Neural cell (in vitro differentiated cells): ENCODE measurements at regions not wholly inside any gene's neighbourhood (a gene's known extent, or its start where the extent isn't known, plus 50 kb on each side); places are given as distances from the start of the nearest gene placed in this dataset.

Source experiments
- H2AFZ ChIP-seq: fragments of 200-600, 300-800 bp; sonication (generic), shearing (Covaris generic); 2 replicates; pipeline ENCODE4 v1.6.0; 2014; ENCODE audit warnings: low read depth, mild to moderate bottlenecking, antibody characterized with exemption, low read length, moderate library complexity
- H3F3A ChIP-seq: fragments of 200-600 bp; shearing (Covaris generic); 2 replicates; pipeline ENCODE4 v1.6.1; 2016; ENCODE audit warnings: mild to moderate bottlenecking, moderate library complexity, mixed read lengths, antibody characterized with exemption, low read length; ENCODE audit not compliant: insufficient read depth, poor library complexity, severe bottlenecking
- H3K27ac ChIP-seq: fragments of 200-600, 300-800 bp; sonication (generic), shearing (Covaris generic); 2 replicates; pipeline ENCODE4 v1.5.1; 2014; ENCODE audit warnings: mild to moderate bottlenecking, low read length, moderate library complexity
- H3K27me3 ChIP-seq: fragments of 300-800, 200-600 bp; sonication (generic), shearing (Covaris generic); 2 replicates; pipeline ENCODE4 v1.6.0; 2014; ENCODE audit warnings: mild to moderate bottlenecking, low read depth, low read length, moderate library complexity; ENCODE audit not compliant: insufficient read depth
- H3K36me3 ChIP-seq: fragments of 300-800, 200-600 bp; sonication (generic), shearing (Covaris generic); 2 replicates; pipeline ENCODE4 v1.5.1; 2014; ENCODE audit warnings: mild to moderate bottlenecking, antibody characterized with exemption, low read length, moderate library complexity; ENCODE audit not compliant: insufficient read depth
- H3K4me2 ChIP-seq: fragments of 300-800, 200-600 bp; sonication (generic), shearing (Covaris generic); 2 replicates; pipeline ENCODE4 v1.6.0; 2014; ENCODE audit warnings: mild to moderate bottlenecking, low read length
- H3K4me3 ChIP-seq: fragments of 300-800, 200-600 bp; sonication (generic), shearing (Covaris generic); 2 replicates; pipeline ENCODE4 v1.5.1; 2014; ENCODE audit warnings: mild to moderate bottlenecking, low read length, moderate library complexity
- H3K79me2 ChIP-seq: fragments of 200-600 bp; shearing (Covaris generic); replicated peaks from 2 replicates; pipeline ENCODE4 v1.6.0; 2014; ENCODE audit warnings: mild to moderate bottlenecking, low read length, moderate library complexity; ENCODE audit not compliant: insufficient read depth
- H3K9ac ChIP-seq: fragments of 300-800, 200-600 bp; sonication (generic), shearing (Covaris generic); 2 replicates; pipeline ENCODE4 v1.6.1; 2016; ENCODE audit warnings: mild to moderate bottlenecking, low read length, mixed read lengths
- H3K9me2 ChIP-seq: fragments of 200-600 bp; shearing (Covaris generic); 2 replicates; pipeline ENCODE4 v1.6.1; 2016; ENCODE audit warnings: mild to moderate bottlenecking, low read length, mixed read lengths; ENCODE audit not compliant: insufficient read depth
- H3K9me3 ChIP-seq: fragments of 200-600, 300-800 bp; sonication (generic), shearing (Covaris generic); 2 replicates; pipeline ENCODE4 v1.6.1; 2016; ENCODE audit warnings: mild to moderate bottlenecking, mixed run types, low read length, moderate library complexity, mixed read lengths
- H4K20me1 ChIP-seq: fragments of 200-600 bp; shearing (Covaris generic); 2 replicates; pipeline ENCODE4 v1.6.1; 2016; ENCODE audit warnings: mild to moderate bottlenecking, mixed run types; ENCODE audit not compliant: insufficient read depth
- CTCF ChIP-seq: fragments of 450-650 bp; IDR thresholded peaks from 2 replicates; pipeline ENCODE4 v1.5.1; 2014; ENCODE audit warnings: antibody characterized with exemption, mild to moderate bottlenecking, moderate library complexity; ENCODE audit not compliant: poor library complexity, severe bottlenecking
- EP300 ChIP-seq: fragments of 450-650 bp; conservative IDR thresholded peaks from 2 replicates; pipeline ENCODE4 v1.6.1; 2014; ENCODE audit warnings: antibody characterized with exemption, mild to moderate bottlenecking, moderate library complexity; ENCODE audit not compliant: poor library complexity, severe bottlenecking
- EZH2 ChIP-seq: fragments of 200-600, 300-800 bp; shearing (Covaris generic), sonication (generic); IDR thresholded peaks from 2 replicates; pipeline ENCODE4 v1.6.1; 2014; ENCODE audit warnings: antibody characterized with exemption, low read length, borderline replicate concordance, mild to moderate bottlenecking; ENCODE audit not compliant: insufficient read depth, poor library complexity, severe bottlenecking
- MXI1 ChIP-seq: fragments of 450-650 bp; conservative IDR thresholded peaks from 2 replicates; pipeline ENCODE4 v1.6.1; 2014; ENCODE audit warnings: antibody characterized with exemption, mild to moderate bottlenecking; ENCODE audit not compliant: poor library complexity, severe bottlenecking
- POLR2AphosphoS5 ChIP-seq: IDR thresholded peaks from 2 replicates; pipeline ENCODE4 v1.6.1; 2012
- RAD21 ChIP-seq: fragments of 450-650 bp; conservative IDR thresholded peaks from 2 replicates; pipeline ENCODE4 v1.6.1; 2014; ENCODE audit warnings: antibody characterized with exemption, mild to moderate bottlenecking, moderate library complexity
- REST ChIP-seq: IDR thresholded peaks from 2 replicates; pipeline ENCODE4 v1.6.1; 2012; ENCODE audit warnings: borderline replicate concordance
- SMC3 ChIP-seq: fragments of 450-650 bp; conservative IDR thresholded peaks from 2 replicates; pipeline ENCODE4 v1.6.1; 2014; ENCODE audit warnings: antibody characterized with exemption, mild to moderate bottlenecking, moderate library complexity; ENCODE audit not compliant: poor library complexity
- TAF1 ChIP-seq: IDR thresholded peaks from 2 replicates; pipeline ENCODE4 v1.6.1; 2012; ENCODE audit warnings: low read depth

GRCh38 chr1:193346085-193346484, 159.7 kb upstream of the B3GALT2 start:
- Histone ChIP-seq H4K20me1 (no peaks in the 10 kb centered on the region), H3K4me3 (no peak overlapping the region), H3K79me2 (no peaks in the 10 kb centered on the region), H3F3A (no peaks in the 10 kb centered on the region), H2AFZ (no peak overlapping the region), H3K27me3 (no peaks in the 10 kb centered on the region), H3K9ac (no peak overlapping the region), H3K27ac (no peak overlapping the region), H3K9me3 (no peaks in the 10 kb centered on the region), H3K9me2 (no peaks in the 10 kb centered on the region), H3K4me2 (no peak overlapping the region), H3K36me3 (no peaks in the 10 kb centered on the region)
- TF ChIP-seq EZH2 (no peak), SMC3 (no peak), MXI1 (no peak), REST (no peak), POLR2AphosphoS5 (no peak), RAD21 (no peak), TAF1 (no peak), EP300 (no peak)

- Histone ChIP-seq H3K27ac (no peak overlapping the region), H3K36me3 (no peaks in the 10 kb centered on the region), H2AFZ (no peak overlapping the region), H4K20me1 (no peaks in the 10 kb centered on the region), H3F3A (no peaks in the 10 kb centered on the region), H3K9me3 (no peaks in the 10 kb centered on the region), H3K79me2 (no peaks in the 10 kb centered on the region), H3K9me2 (no peaks in the 10 kb centered on the region), H3K27me3 (no peaks in the 10 kb centered on the region), H3K4me2 (no peak overlapping the region), H3K9ac (no peak overlapping the region), H3K4me3 (no peak overlapping the region)
- TF ChIP-seq MXI1 = no peak
- TF ChIP-seq TAF1 = no peak
- no peak for TF ChIP-seq CTCF
- no peak for TF ChIP-seq SMC3
Measured at GRCh38 chr1:193342811-193343210, 156.4 kb upstream of the B3GALT2 start.

GRCh38 chr1:193340331-193340730, 153.9 kb upstream of the B3GALT2 start:
- no peaks in the 10 kb centered on the region for H3F3A ChIP-seq
- no peak overlapping the region for H3K27ac ChIP-seq
- H3K36me3 ChIP-seq = no peaks in the 10 kb centered on the region
- no peaks in the 10 kb centered on the region for H3K27me3 ChIP-seq
- no peak overlapping the region for H3K9ac ChIP-seq
- no peaks in the 10 kb centered on the region for H3K79me2 ChIP-seq
- no peaks in the 10 kb centered on the region for H4K20me1 ChIP-seq
- no peak overlapping the region for H2AFZ ChIP-seq
- no peak overlapping the region for H3K4me2 ChIP-seq
- no peak overlapping the region for H3K4me3 ChIP-seq
- H3K9me3 ChIP-seq = no peaks in the 10 kb centered on the region
- TF ChIP-seq SMC3 (no peak), RAD21 (no peak), TAF1 (no peak), CTCF (no peak), EZH2 (no peak), POLR2AphosphoS5 (no peak), EP300 (no peak), MXI1 (no peak), REST (no peak)
- no peaks in the 10 kb centered on the region for H3K9me2 ChIP-seq
